Glutamatergic neuron (in vitro differentiated cells): ENCODE measurements at regions not wholly inside any gene's neighbourhood (a gene's known extent, or its start where the extent isn't known, plus 50 kb on each side); places are given as distances from the start of the nearest gene placed in this dataset.

Experiments
- DNase-seq: peaks from one replicate; pipeline ENCODE4 v3.0.0; 2022
- H3K27ac Mint-ChIP-seq: one replicate; pipeline ENCODE4 v1.8.0; 2020; ENCODE audit warnings: mild to moderate bottlenecking, mixed read lengths, inconsistent platforms; ENCODE audit not compliant: unreplicated experiment
- H3K27me3 Mint-ChIP-seq: one replicate; pipeline ENCODE4 v1.8.0; 2020; ENCODE audit warnings: mild to moderate bottlenecking, moderate library complexity, mixed read lengths, inconsistent platforms; ENCODE audit not compliant: unreplicated experiment
- H3K36me3 Mint-ChIP-seq: one replicate; pipeline ENCODE4 v1.8.0; 2020; ENCODE audit warnings: mild to moderate bottlenecking, mixed read lengths, inconsistent platforms; ENCODE audit not compliant: unreplicated experiment
- H3K4me1 Mint-ChIP-seq: one replicate; pipeline ENCODE4 v1.8.0; 2020; ENCODE audit warnings: mild to moderate bottlenecking, low read depth, mixed read lengths, inconsistent platforms; ENCODE audit not compliant: unreplicated experiment
- H3K4me3 Mint-ChIP-seq: one replicate; pipeline ENCODE4 v1.8.0; 2020; ENCODE audit warnings: mild to moderate bottlenecking, mixed read lengths, inconsistent platforms; ENCODE audit not compliant: unreplicated experiment
- H3K9me3 Mint-ChIP-seq: one replicate; pipeline ENCODE4 v1.8.0; 2020; ENCODE audit warnings: mild to moderate bottlenecking, moderate library complexity, mixed read lengths, inconsistent platforms; ENCODE audit not compliant: unreplicated experiment
- CTCF ChIP-seq: fragments of 200-600 bp; sonication (generic); IDR thresholded peaks from one replicate; pipeline ENCODE4 v1.5.0; 2021; ENCODE audit not compliant: partially characterized antibody, unreplicated experiment

GRCh38 chr1:198918920-198919319 is 280.1 kb downstream of the PTPRC start:
- Mint-ChIP-seq H3K4me1 (peaks cover 3% of the 10 kb centered on the region), H3K27ac (no peak overlapping the region), H3K4me3 (no peak overlapping the region), H3K9me3 (no peaks in the 10 kb centered on the region), H3K36me3 (no peaks in the 10 kb centered on the region), H3K27me3 (no peaks in the 10 kb centered on the region)
- DNase-seq = no peak
- no peak for TF ChIP-seq CTCF

DNA sequence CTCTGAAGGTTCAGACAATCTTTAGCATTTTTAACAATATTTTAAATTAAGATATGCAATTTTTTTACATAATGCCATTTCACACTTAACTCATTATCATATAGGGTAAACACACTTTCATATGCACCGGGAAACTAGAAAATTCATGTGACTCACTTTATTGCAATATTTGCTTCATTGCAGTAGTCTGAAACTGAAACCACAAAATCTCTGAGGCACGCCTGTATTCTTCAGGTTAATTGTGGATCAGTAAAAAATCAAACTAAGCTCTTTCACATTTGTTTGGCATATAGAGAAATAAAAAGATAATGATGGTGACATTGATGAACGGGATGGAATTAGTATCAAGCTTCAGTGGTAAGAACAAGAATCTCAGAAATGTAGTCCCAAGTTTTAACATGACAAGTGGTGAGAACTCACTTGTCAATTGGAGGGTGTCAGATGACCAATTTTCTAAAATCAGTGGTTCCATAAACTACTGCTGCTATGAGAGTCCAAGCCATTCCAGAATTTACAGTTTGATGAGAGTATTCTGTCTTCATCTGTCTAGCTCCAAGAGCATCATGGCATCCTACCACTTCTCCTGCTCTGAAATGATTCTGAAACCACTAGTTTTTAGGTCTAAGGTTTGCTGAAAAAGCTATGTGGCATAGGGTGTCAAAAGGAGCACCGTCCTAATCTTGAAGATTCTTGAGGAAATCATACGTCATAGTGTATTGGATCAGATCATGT is 281.0 kb downstream of the PTPRC start:
- Mint-ChIP-seq H3K4me1 (peaks cover 3% of the 10 kb centered on the region), H3K27ac (no peak overlapping the region), H3K4me3 (no peak overlapping the region), H3K9me3 (no peaks in the 10 kb centered on the region), H3K36me3 (no peaks in the 10 kb centered on the region), H3K27me3 (no peaks in the 10 kb centered on the region)
- TF ChIP-seq CTCF = no peak
- DNase-seq = no peak

- no peaks in the 10 kb centered on the region for H3K36me3 Mint-ChIP-seq
- no peaks in the 10 kb centered on the region for H3K27me3 Mint-ChIP-seq
- no peak overlapping the region for H3K4me3 Mint-ChIP-seq
- no peaks in the 10 kb centered on the region for H3K9me3 Mint-ChIP-seq
- H3K4me1 Mint-ChIP-seq = no peaks in the 10 kb centered on the region
- H3K27ac Mint-ChIP-seq = no peak overlapping the region
- DNase-seq = no peak
- no peak for TF ChIP-seq CTCF
These were observed 284.0 kb downstream of the PTPRC start for GRCh38 chr1:198922638-198923430.

- H3K36me3 Mint-ChIP-seq = no peaks in the 10 kb centered on the region
- no peak overlapping the region for H3K4me3 Mint-ChIP-seq
- no peaks in the 10 kb centered on the region for H3K9me3 Mint-ChIP-seq
- no peak for TF ChIP-seq CTCF
- no peaks in the 10 kb centered on the region for H3K27me3 Mint-ChIP-seq
- H3K4me1 Mint-ChIP-seq = no peaks in the 10 kb centered on the region
- H3K27ac Mint-ChIP-seq = no peak overlapping the region
- DNase-seq = no peak
These were observed 285.2 kb downstream of the PTPRC start for GRCh38 chr1:198923993-198924392.

DNA sequence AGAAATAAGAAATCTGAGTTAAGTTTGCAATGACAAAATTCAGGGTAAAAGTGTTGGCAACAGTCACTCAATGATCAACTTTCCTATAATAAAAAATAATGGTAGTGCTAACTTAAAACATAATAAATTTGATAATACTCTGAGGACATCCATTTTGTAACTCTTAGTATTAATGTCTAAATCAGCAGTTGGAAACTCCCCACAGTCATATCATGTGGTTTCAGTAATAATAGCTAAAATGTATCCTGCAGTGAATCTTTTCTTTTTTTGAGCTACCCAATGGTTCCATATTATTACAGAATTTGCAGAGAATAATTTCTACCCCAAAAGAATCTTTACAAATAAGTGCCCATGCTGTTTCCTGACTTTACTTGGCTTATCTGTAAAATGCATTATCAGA is 286.7 kb downstream of the PTPRC start:
- peaks cover 2% of the 10 kb centered on the region for H3K4me1 Mint-ChIP-seq
- no peak for TF ChIP-seq CTCF

More for the DNA sequence above, 286.7 kb downstream of the PTPRC start:
- H3K36me3 Mint-ChIP-seq = no peaks in the 10 kb centered on the region
- H3K27ac Mint-ChIP-seq = no peak overlapping the region
- no peak for DNase-seq
- no peaks in the 10 kb centered on the region for H3K9me3 Mint-ChIP-seq
- no peak overlapping the region for H3K4me3 Mint-ChIP-seq
- H3K27me3 Mint-ChIP-seq = no peaks in the 10 kb centered on the region
